H9 (cell line): ENCODE measurements at regions not wholly inside any gene's neighbourhood (a gene's known extent, or its start where the extent isn't known, plus 50 kb on each side); places are given as distances from the start of the nearest gene placed in this dataset.

Experiments
- DNase-seq: peaks from one replicate; pipeline ENCODE4 v3.0.0-alpha.2; 2017
- H2AFZ ChIP-seq: one replicate; pipeline ENCODE4 v1.6.1; 2013; ENCODE audit warnings: mild to moderate bottlenecking, low read length, control low read depth, moderate library complexity
- H2AK5ac ChIP-seq: 2 replicates; pipeline ENCODE4 v1.6.1; 2013; ENCODE audit warnings: low read length, control low read depth, mixed read lengths; ENCODE audit not compliant: insufficient read length
- H2BK120ac ChIP-seq: one replicate; pipeline ENCODE4 v1.6.1; 2013; ENCODE audit warnings: low read depth, mild to moderate bottlenecking, low read length, control low read depth, inconsistent platforms; ENCODE audit not compliant: poor library complexity, severe bottlenecking
- H2BK12ac ChIP-seq: 2 replicates; pipeline ENCODE4 v1.6.1; 2013; ENCODE audit warnings: low read length, control low read depth, mixed read lengths, low read depth; ENCODE audit not compliant: insufficient read length
- H2BK15ac ChIP-seq: 2 replicates; pipeline ENCODE4 v1.6.1; 2013; ENCODE audit warnings: low read depth, low read length, control low read depth
- H2BK20ac ChIP-seq: one replicate; pipeline ENCODE4 v1.6.1; 2013; ENCODE audit warnings: low read depth, mild to moderate bottlenecking, low read length, control low read depth, inconsistent platforms; ENCODE audit not compliant: poor library complexity, severe bottlenecking
- H2BK5ac ChIP-seq: 2 replicates; pipeline ENCODE4 v1.6.1; 2013; ENCODE audit warnings: low read length, control low read depth, mixed read lengths; ENCODE audit not compliant: insufficient read length
- H3K14ac ChIP-seq: 2 replicates; pipeline ENCODE4 v1.6.1; 2013; ENCODE audit warnings: low read length, control low read depth; ENCODE audit not compliant: insufficient read depth
- H3K18ac ChIP-seq: 2 replicates; pipeline ENCODE4 v1.6.1; 2013; ENCODE audit warnings: low read depth, mild to moderate bottlenecking, mixed read lengths, low read length, control low read depth; ENCODE audit not compliant: insufficient read length
- H3K23ac ChIP-seq: 2 replicates; pipeline ENCODE4 v1.6.1; 2013; ENCODE audit warnings: low read length, control low read depth, mixed read lengths, low read depth; ENCODE audit not compliant: insufficient read length
- H3K23me2 ChIP-seq: 2 replicates; pipeline ENCODE4 v1.6.1; 2013; ENCODE audit warnings: low read depth, mild to moderate bottlenecking, mixed read lengths, low read length, control low read depth; ENCODE audit not compliant: insufficient read length, poor library complexity, severe bottlenecking
- H3K27ac ChIP-seq: 2 replicates; pipeline ENCODE4 v1.5.1; 2013; ENCODE audit warnings: low read length, control low read depth, mixed read lengths, low read depth; ENCODE audit not compliant: insufficient read length
- H3K27me3 ChIP-seq: 2 replicates; pipeline ENCODE4 v1.6.1; 2013; ENCODE audit warnings: low read length, control low read depth, inconsistent platforms; ENCODE audit not compliant: insufficient read depth
- H3K4ac ChIP-seq: 2 replicates; pipeline ENCODE4 v1.6.1; 2013; ENCODE audit warnings: low read depth, mild to moderate bottlenecking, control low read depth, inconsistent platforms, low read length, moderate library complexity
- H3K4me1 ChIP-seq: 2 replicates; pipeline ENCODE4 v1.6.1; 2013; ENCODE audit warnings: low read length, control low read depth, inconsistent platforms; ENCODE audit not compliant: insufficient read depth
- H3K4me2 ChIP-seq: 2 replicates; pipeline ENCODE4 v1.6.1; 2013; ENCODE audit warnings: low read length, control low read depth, mixed read lengths; ENCODE audit not compliant: insufficient read length, insufficient read depth
- H3K56ac ChIP-seq: 2 replicates; pipeline ENCODE4 v1.6.1; 2013; ENCODE audit warnings: low read depth, mild to moderate bottlenecking, mixed read lengths, low read length, control low read depth; ENCODE audit not compliant: insufficient read length
- H3K79me1 ChIP-seq: 2 replicates; pipeline ENCODE4 v1.6.1; 2013; ENCODE audit warnings: low read depth, mild to moderate bottlenecking, moderate library complexity, low read length, control low read depth, inconsistent platforms; ENCODE audit not compliant: insufficient read depth, poor library complexity, severe bottlenecking
- H3K79me2 ChIP-seq: 2 replicates; pipeline ENCODE4 v1.6.1; 2013; ENCODE audit warnings: low read length, control low read depth, inconsistent platforms; ENCODE audit not compliant: insufficient read depth
- H3K9ac ChIP-seq: 2 replicates; pipeline ENCODE4 v1.6.1; 2013; ENCODE audit warnings: low read length, control low read depth, mixed read lengths; ENCODE audit not compliant: insufficient read length; ENCODE audit errors: extremely low read depth
- H3K9me3 ChIP-seq: one replicate; pipeline ENCODE4 v1.6.1; 2013; ENCODE audit warnings: low read depth, low read length, inconsistent platforms; ENCODE audit not compliant: control insufficient read depth
- H3T11ph ChIP-seq: one replicate; pipeline ENCODE4 v1.6.1; 2013; ENCODE audit warnings: mild to moderate bottlenecking, low read length, control low read depth, inconsistent platforms
- H4K20me1 ChIP-seq: one replicate; pipeline ENCODE4 v1.6.1; 2013; ENCODE audit not compliant: control insufficient read depth, insufficient read length, insufficient read depth
- H4K5ac ChIP-seq: 2 replicates; pipeline ENCODE4 v1.6.1; 2013; ENCODE audit warnings: low read depth, mild to moderate bottlenecking, mixed read lengths, low read length, control low read depth; ENCODE audit not compliant: insufficient read length
- H4K8ac ChIP-seq: replicated peaks from 2 replicates; pipeline ENCODE4 v1.6.1; 2013; ENCODE audit warnings: low read length, control low read depth, mixed read lengths, low read depth; ENCODE audit not compliant: insufficient read length
- H4K91ac ChIP-seq: 2 replicates; pipeline ENCODE4 v1.6.1; 2013; ENCODE audit warnings: low read depth, mild to moderate bottlenecking, moderate library complexity, mixed read lengths, low read length, control low read depth; ENCODE audit not compliant: insufficient read length
- H3K27ac Mint-ChIP-seq, 3 experiments: 2 replicates in 2 of 3; 3 replicates in 1 of 3; pipeline ENCODE4 v1.8.0; 2020 to 2021; ENCODE audit warnings: mixed read lengths in 3 of 3, mild to moderate bottlenecking in 1 of 3, moderate library complexity in 1 of 3
- H3K27me3 Mint-ChIP-seq: 2 replicates; pipeline ENCODE4 v1.8.0; 2021; ENCODE audit warnings: low read depth, mild to moderate bottlenecking, moderate library complexity, mixed read lengths
- H3K36me3 Mint-ChIP-seq, 3 experiments: 2 replicates in 2 of 3; 3 replicates in 1 of 3; pipeline ENCODE4 v1.8.0; 2020 to 2021; ENCODE audit warnings: low read depth in 3 of 3, mixed read lengths in 3 of 3; ENCODE audit not compliant: insufficient read depth in 1 of 3
- H3K4me1 Mint-ChIP-seq, 2 experiments: 2 replicates each; pipeline ENCODE4 v1.8.0; 2020; ENCODE audit warnings: mixed read lengths in 2 of 2
- H3K4me3 Mint-ChIP-seq, 2 experiments: 2 replicates in 1 of 2; 3 replicates in 1 of 2; pipeline ENCODE4 v1.8.0; 2020 to 2021; ENCODE audit warnings: mild to moderate bottlenecking in 2 of 2, mixed read lengths in 2 of 2, moderate library complexity in 1 of 2
- H3K9me3 Mint-ChIP-seq, 2 experiments: 2 replicates in 1 of 2; 3 replicates in 1 of 2; pipeline ENCODE4 v1.8.0; 2020; ENCODE audit warnings: mild to moderate bottlenecking in 2 of 2, mixed read lengths in 2 of 2, moderate library complexity in 1 of 2
- CTCF ChIP-seq: fragments of 200-600 bp; sonication (generic); conservative IDR thresholded peaks from 3 replicates; pipeline ENCODE4 v1.8.0; 2021; ENCODE audit warnings: antibody characterized with exemption, mild to moderate bottlenecking
- WGBS: extraction: QIAGEN DNeasy Blood & Tissue Kit; methylation state at CpG from one replicate; pipeline ENCODE4 v1.1.7; 2013; ENCODE audit warnings: missing lambda C conversion rate, low lambda C conversion rate, mixed read lengths; ENCODE audit not compliant: insufficient read length; ENCODE audit errors: extremely low coverage; 5-methylcytosine and 5-hydroxymethylcytosine counted together

DNA sequence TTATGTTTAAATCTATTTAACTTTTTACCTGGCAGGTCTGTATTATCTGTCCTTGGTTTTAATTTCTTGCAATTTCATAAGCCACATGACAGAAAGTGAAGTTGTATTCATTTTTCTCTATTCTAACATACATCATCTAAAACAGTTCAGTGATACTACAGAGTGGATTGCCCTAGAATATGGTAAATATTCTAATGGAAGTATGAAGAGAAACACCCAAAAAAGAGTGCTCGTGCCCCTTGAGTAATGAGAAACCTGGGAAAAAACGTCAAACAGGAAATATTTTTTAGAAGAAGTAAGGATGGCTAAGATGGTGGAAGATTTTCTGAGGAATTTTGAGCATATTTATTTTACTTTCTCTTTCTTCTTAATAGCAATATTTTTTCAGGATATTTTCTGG is 261.1 kb upstream of the CBLB start:
- no peak for TF ChIP-seq CTCF
- peaks cover 0 to 2% (median 0%) of the 10 kb centered on the region in 3 experiments; a peak in 2 of 7 replicates for H3K36me3 Mint-ChIP-seq
- peaks cover under 1 to 2% of the 10 kb centered on the region in 2 experiments; a peak in 2 of 5 replicates for H3K9me3 Mint-ChIP-seq
- Histone ChIP-seq H2BK12ac (no peak overlapping the region), H3K9me3 (no peaks in the 10 kb centered on the region), H3K27me3 (no peaks in the 10 kb centered on the region), H3K56ac (no peak overlapping the region), H3K4me2 (no peak overlapping the region), H3K79me2 (no peaks in the 10 kb centered on the region), H3K79me1 (no peaks in the 10 kb centered on the region), H4K5ac (no peak overlapping the region), H2BK15ac (no peak overlapping the region), H3K4ac (no peak overlapping the region), H2AK5ac (no peak overlapping the region), H3K14ac (no peak overlapping the region), H3T11ph (no peak overlapping the region), H2BK5ac (no peak overlapping the region), H3K27ac (no peak overlapping the region), H3K23ac (no peak overlapping the region), H3K18ac (no peak overlapping the region), H2AFZ (no peak overlapping the region), H2BK120ac (no peak overlapping the region), H3K4me1 (no peaks in the 10 kb centered on the region), H4K8ac (no peak overlapping the region), H4K20me1 (no peaks in the 10 kb centered on the region), H4K91ac (no peak overlapping the region), H2BK20ac (no peak overlapping the region), H3K9ac (no peak overlapping the region), H3K23me2 (no peaks in the 10 kb centered on the region)
- H3K4me3 Mint-ChIP-seq = no peak overlapping the region
- no peak overlapping the region for H3K27ac Mint-ChIP-seq
- no peak for DNase-seq
- H3K27me3 Mint-ChIP-seq = no peaks in the 10 kb centered on the region
- H3K4me1 Mint-ChIP-seq = peaks cover 6 to 8% of the 10 kb centered on the region in 2 experiments
- no CpG with 5 or more reads among the region's 2 CpGs for whole genome bisulfite sequencing
